NOMO-1 (cell line): ENCODE measurements at regions not wholly inside any gene's neighbourhood (a gene's known extent, or its start where the extent isn't known, plus 50 kb on each side); places are given as distances from the start of the nearest gene placed in this dataset.
A peak's percentile ranks its signal among the peaks of the same experiment; 100 is the strongest.
"Not testable (repeated sequence)": the region's sequence is repeated elsewhere in the genome, so short reads cannot be mapped to it uniquely, and the experiment has no call there.

Experiments
- DNase-seq, 2 experiments: peaks; one replicate each; lab custom pipeline; 2025; ENCODE audit not compliant: unreplicated experiment in 2 of 2; lab: John Stamatoyannopoulos, UW

DNA sequence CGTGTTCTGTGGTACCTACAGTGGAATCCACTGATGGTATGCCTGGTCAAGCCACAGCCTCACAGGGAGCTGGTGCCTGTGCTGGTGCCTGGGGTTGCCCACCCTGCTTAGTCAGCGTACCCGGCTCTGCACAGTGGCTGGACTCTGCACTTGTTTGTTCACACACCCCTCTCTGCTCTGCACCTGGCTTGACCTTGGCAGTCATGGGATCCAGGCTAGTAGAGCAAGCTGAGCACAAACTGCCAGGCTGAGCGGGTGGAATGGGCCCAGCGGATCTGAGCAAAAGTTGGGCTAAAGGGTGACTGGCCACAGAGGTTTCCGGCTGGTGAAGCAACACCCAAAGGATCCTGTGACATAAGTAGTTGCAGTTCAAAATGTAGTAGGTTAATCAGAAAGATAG, 163.5 kb downstream of the CDH19 start:
- DNase-seq = no peak

GRCh38 chr18:66439670-66440069, 164.2 kb downstream of the CDH19 start:
- DNase-seq = no peak

DNA sequence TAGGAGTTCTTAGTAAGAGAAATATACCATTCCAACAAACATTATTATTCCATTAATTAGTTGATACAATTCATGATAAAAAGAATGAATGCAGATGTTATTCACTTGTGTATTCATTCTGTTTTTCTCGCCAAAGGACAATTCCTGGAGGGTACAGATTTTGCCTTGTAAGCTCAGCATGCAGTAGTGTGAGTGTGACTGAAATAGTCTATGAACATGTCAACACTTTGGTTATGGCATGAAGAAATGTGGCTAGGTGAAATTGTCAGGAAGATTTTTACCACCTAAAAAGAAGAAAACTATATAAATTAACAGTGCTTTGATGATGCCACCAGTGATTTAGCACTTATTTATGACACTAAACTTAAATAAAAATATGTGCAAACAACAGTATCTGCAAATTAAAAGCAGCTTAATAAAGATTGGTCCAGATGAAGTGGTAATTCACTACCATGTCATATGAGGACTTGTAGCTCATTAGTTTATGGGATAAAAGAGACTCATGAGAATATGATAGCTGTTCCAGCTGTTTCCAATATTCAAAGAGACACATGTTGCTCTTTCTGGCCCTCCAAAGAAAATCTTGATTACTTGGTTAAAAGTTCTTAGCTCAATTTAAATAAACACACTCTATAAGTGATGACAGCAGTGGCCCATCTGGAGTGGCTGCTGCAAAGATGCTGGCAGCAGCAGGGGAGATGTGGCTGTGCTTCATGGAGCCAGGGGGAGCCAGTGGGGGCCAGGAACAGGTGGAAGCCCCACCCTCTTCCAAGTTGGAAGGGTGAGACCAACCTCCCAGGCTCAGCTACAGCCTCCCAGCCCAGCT, 165.0 kb downstream of the CDH19 start:
- DNase-seq = no peak

DNA sequence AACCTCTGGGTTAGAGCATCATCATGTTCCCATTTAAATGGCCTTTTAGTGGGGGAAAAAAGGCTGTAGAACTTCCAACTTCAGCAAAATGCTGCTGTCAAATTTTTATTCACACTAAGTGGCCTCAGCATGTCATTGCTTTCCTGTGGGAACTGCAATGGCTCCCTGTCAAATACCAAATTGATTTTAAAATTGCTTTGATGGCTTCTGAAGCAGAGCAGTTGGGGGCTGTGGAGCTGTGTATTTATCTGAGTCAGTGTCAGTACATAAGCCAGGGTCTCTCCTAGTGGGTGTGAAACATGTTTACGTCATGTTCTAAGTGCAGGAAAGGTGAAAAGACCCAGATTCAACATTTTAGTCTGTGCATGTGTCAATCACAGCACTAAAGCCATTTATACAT, 171.3 kb downstream of the CDH19 start:
- no peak for DNase-seq

- no peak for DNase-seq
These were observed 175.1 kb downstream of the CDH19 start for GRCh38 chr18:66428795-66429194.

DNA sequence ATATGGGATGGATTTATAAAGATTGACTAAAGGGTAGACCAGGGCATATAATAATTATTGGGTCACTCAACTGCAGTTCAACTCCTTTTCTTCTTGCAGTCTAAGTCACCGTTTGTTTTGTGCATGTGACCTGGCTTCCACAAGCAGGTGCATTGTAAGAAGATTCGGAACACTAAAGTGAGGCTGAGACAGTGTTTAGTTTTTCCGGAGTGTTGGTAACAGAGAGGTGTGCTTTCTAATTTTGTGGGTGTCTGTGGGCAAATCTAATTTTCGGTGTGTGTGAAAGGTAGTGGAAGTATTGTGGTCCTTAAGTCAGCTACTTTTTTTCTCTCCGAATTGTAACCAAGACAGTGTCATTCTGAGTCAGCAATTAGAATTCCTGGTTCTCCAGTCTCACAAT, 184.5 kb downstream of the CDH19 start:
- DNase-seq = no peak

DNA sequence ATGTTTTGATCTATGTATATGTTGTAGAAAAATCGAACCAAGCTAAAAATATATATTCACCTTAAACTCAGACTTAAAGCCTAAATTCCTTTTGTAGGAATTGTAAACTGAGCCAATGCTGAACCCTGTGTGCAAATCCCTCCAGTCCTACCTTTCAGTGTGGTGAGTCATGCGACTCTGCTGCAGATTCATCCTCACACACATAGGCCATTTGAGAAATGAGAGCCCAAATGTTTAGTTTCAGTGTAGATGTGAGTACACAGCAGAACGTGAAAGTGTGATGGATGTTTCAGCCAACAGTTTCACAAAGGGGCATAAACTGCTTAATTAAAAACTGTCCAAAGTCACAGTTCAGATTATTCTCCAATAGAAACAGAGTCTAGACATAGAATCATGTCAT, 193.2 kb downstream of the CDH19 start:
- DNase-seq = no peak

DNA sequence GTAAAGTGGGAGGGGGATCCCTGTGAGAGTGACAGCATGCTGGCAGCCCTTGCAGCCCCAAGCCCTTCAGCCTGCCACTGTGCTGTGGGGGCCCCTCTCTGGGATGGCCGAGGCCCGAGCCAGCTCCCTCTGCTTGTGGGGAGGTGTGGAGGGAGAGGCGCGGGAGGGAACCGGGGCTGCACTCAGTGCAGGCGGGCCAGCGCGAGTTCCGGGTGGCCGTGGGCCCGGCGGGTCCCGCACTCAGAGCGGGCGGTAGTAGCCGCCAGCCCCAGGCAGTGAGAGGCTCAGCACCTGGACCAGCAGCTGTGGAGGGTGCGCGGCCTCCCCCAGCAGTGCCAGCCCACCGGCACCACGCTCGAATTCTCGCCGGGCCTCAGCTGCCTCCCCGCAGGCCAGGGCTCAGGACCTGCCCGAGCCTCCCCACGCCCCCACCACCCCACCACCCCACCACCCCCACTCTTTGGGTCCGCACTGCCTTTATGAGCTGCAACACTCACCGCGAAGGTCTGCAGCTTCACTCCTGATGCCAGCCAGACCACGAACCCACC, 208.1 kb downstream of the CDH19 start:
- no peak for DNase-seq

DNA sequence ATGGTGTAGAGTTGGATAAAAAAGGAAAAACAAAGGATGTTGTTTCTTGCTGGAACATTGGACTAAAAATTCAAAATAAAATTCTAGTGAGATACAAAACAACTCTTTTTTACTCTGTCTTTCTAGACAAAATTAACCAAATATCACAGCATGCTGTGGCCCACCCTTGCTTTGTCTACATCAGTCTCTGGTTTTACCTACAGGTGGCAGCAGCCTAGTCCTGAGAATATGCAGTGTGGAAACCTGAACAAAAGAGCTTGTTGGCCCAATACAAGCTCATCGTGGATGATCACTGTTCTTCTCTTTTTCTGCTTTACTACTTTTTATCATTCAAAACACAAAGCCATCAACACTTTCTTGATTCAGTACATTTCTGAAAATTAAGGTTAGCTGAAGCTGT, 210.4 kb downstream of the CDH19 start:
- no peak for DNase-seq

- no peak for DNase-seq
These were observed 226.6 kb downstream of the CDH19 start for GRCh38 chr18:66377291-66377690.

GRCh38 chr18:66375391-66375790, 228.5 kb downstream of the CDH19 start:
- not testable (repeated sequence) for DNase-seq

- DNase-seq = no peak
These were observed 256.9 kb downstream of the CDH19 start for GRCh38 chr18:66346833-66347588.

GRCh38 chr18:66344227-66344626, 259.7 kb downstream of the CDH19 start:
- no peak for DNase-seq

DNA sequence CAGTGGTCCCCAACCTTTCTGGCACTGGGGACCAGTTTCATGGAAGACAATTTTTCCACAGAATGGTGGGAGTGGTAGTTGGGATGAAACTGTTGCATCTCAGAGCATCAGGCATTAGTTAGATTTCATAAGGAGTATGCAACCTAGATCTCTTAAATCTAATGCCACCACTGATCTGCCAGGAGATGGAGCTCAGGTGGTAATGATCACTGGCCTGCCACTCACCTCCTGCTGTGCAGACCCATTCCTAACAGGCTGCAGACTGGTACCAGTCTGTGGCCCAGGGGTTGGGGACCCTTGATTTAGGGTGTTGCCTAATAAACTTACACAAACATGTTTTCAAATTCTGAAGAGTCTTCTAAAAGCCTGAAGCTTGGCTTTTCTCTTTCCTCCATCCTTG, 261.3 kb downstream of the CDH19 start:
- DNase-seq = no peak

- DNase-seq = no peak
These were observed 269.4 kb downstream of the CDH19 start for GRCh38 chr18:66334534-66334933.

DNA sequence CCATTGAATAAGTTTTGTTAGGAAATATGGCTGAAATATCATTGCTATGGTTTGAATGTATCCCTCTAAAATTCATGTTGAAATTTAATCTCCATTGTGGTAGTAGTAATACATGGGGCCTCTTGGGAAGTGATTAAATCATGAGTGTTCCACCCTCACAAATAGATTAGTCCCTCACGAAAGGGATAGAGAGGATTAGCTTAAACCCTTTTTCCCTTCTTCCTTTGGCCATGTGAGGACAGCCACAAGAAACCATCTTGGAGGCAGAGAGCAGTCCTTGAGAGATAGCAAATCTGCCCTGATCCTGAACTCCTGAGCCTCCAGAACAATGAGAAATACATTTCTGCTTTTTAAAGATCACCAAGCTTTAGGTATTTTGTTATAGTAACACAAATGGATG, 274.2 kb downstream of the CDH19 start:
- no peak for DNase-seq

DNA sequence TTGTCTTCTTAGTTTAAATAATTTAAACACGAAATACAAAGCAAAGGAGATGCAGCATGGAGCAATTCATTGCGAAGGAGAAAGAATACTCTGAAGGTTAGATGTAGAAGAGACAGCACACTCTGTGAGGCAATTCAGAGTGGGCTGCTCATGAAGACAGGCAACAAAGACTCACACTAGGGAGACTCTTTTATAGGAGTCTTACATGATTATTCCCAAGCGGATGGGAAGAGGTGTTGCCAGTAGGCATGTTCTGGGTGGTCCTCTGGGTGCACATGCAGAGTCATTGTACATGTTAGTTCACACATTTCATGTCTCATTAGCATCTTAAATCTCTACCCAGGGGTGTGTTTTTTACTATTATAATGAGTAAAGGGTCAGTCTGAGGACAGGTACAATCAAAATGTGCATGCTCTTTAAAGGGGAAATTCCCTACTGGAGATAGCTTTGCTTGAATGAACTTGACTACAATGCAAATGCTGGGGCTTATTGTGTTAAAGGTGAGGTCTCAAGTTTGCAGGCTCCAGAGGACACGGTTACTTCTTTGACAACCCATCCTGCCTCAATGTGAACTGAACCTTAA, 275.5 kb downstream of the CDH19 start:
- no peak for DNase-seq

DNA sequence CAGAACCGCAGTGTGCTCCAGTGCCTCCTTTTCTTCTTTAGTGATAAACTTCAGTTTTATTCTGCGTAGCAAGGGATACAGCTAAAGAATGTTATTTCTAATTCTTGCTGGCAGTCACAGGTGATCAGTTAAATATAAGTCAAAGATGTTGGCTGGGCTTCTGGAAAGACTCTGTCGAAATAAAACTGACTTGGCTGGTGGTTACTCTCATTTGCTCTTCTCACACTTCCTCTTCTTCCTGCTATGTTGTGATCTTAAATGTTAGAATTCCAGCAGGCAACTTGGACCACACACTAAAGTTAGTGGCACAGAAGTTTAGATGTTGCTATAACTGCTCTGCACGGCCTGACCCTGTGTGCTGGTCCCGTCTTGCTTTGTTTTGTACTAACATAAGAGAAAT, 278.6 kb downstream of the CDH19 start:
- DNase-seq = peak in 1 of 2 experiments; percentile 13

DNA sequence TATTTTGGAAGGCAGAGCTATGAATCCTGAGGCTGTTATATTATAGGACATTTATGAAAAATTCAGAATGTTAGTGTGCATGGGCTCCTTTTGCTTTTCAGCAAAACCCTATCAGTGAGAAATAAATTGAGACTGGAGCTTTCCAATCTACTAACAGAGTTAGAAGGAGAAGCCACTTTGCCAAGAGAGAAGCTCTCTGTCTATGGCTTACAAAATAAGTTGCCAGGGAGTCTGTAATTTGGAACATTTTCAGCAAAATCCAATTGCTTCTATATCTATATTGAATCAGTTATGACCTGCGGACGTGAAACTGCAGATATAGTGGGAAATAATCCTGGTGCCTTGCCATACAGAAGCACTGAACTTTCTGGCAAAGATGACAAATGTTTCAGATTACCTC, 279.3 kb downstream of the CDH19 start:
- DNase-seq = no peak

DNA sequence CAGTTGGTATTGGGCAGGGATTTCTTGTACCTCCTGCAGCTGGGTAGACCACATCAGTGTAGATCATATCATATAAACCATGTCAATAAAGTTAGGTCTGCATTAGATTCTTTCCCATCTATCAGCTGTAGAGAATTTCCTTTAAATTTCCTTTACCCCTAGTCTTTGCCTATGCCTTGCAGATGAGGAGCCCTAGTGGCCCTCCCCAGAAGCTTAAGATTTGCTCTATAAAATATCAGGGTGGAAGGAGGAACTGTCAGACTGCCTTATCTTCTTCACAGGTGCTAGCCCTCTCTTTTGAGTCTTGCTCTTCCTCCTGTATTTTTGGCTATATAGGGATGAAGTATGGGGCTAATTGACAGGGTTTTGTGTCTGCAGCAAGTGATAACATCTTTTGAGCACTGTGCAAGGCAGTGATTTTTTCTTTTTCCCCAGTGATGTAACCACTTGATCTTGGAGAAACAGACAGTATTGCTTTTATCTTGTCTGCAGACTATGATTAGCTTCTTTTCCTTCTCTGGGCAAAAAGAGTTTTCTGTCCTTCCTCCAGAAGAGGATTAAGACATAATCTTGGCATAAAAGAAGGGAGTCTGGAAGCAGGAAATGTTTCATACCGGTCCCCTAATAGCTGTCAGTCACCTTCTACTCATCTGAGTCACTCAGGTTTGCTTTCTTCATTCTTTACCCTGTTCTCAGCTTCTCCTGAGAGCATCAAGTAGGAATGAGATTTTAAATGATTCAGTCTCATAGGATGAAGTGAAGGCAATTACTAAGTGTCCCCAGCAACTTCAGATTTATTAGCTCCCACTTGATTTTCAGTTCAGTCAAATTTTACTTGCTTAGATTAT, 286.4 kb downstream of the CDH19 start:
- DNase-seq = no peak

DNA sequence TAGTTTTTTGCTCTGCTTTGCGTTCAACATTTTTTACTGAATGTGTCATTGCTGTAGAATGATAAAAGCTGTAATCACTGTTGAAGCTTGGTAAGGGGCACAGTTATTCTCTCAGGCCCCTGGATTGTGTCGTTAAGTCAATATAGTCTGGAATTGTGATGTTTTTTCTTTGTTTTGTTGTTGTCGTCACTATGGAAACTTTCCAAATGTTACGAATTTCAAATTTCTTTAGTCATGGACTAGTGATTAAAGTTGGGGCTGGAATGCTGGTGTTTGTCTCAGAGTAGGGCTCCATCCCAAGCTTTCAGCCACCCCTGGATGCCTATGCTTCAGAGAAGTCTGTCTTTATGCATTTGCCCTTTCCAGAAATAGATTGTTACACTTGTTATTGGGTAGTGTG, 287.2 kb downstream of the CDH19 start:
- no peak for DNase-seq
